NK-92 treated with Interleukin-12 subunit alpha and Interleukin-12 subunit beta, amount 100 ng/mL, for 24 hours (cell line): ENCODE measurements at regions not wholly inside any gene's neighbourhood (a gene's known extent, or its start where the extent isn't known, plus 50 kb on each side); places are given as distances from the start of the nearest gene placed in this dataset.

Experiments used
- DNase-seq: peaks from one replicate; lab custom pipeline; 2025; lab: John Stamatoyannopoulos, UW

DNA sequence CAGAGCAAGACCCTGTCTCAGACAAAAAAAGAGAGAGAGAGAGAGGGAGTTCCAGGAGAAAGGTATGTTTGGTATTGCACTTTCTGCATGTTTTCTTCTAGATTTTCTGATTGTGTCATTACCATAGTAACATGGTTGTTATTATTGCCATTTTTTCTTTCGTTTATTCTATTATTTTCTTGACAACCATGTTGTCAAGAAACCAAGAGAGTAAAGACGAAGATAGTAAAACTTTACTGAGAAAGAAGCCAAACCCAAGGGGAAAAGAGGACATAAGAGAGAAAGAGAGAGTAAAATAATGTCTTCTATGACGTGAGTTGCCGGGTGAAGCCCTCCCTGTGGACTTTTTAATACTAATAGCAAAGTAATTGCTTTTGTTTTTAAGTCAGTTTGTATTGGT lies 1186.0 kb upstream of the SEL1L start:
- DNase-seq = no peak

GRCh38 chr14:82720431-82720830 lies 1186.8 kb upstream of the SEL1L start:
- no peak for DNase-seq

DNA sequence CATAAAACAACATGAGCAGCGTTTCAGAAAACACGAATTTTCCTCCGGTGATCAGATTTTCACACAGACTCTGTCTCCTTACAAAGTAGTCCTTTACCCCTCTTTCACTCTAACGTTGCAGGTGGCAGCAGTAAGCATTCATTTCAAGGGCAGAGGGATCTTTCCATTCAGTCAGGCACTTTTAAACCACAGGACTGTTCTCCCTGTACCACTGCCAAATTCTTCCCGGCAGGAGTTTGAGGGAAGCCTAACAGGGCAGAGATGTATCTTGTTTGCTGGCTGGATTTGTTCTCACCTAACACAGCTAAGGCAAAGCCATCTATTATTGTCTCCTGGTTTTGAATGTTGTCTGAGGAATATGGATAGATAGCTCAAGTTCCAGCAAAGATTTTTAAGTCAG lies 1187.3 kb upstream of the SEL1L start:
- no peak for DNase-seq

DNA sequence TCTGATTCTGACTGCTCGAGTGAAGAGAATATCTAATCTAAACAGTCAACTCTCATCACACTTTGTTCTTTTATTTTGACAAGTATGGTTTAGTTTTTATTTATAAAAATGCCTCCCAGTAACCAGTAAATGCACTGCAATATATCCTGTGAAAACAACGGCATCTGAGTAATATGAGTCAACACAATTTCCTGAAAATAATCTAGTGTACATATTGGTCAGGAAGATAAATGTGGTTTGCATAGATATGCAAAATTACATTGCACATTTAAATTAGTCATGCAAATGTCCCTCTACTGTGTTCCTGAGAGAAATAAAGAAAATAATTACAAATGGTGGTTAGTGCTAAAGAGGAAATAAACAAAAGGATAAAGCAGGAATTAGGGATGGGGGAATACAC lies 1190.7 kb upstream of the SEL1L start:
- DNase-seq = no peak

- DNase-seq = no peak
Observed at GRCh38 chr14:82725213-82725612, 1191.6 kb upstream of the SEL1L start.

GRCh38 chr14:82731526-82731925 lies 1197.9 kb upstream of the SEL1L start:
- no peak for DNase-seq

- no peak for DNase-seq
Observed at GRCh38 chr14:82740547-82740946, 1206.9 kb upstream of the SEL1L start.

DNA sequence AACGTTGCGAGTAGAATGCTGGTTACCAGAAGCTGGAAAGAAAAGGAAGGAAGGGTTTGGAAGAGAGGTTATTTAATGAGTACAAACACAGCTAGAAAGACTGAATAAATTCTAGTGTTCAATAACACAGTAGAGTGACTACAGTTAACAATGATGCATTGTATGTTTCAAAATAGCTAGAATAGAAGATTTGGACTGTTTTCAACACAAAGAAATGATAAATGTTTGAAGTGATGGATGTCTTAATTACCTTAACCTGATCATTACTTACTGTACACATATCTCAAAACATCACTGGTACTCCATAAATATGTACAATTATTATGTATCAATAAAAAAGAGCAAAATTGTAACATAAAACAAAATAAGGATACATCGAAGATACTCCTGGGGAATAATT lies 1221.8 kb upstream of the SEL1L start:
- DNase-seq = no peak

- DNase-seq = no peak
Observed at GRCh38 chr14:82755923-82756322, 1222.3 kb upstream of the SEL1L start.

- DNase-seq = no peak
Observed at GRCh38 chr14:82757776-82758175, 1224.1 kb upstream of the SEL1L start.

DNA sequence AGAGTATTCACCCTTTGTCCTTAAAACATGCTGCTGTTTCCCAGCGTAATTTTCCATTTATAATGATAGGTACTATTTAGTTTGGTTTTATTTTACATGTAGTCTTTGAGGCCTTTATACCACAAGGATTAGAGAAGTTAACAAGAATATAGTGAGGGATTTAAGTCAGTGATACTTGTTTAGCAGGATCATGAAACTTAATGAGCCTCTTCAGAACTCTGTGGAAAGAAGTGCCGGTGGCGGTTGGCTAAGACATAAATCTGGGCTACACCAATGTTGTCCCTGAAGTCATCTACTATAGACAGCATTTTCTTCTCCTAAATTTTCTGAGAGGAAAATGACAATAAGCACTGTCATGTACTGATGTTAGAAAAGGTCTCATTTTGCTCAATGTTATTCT lies 1226.0 kb upstream of the SEL1L start:
- no peak for DNase-seq

GRCh38 chr14:82766123-82766522 lies 1232.5 kb upstream of the SEL1L start:
- DNase-seq = no peak

GRCh38 chr14:82766996-82767395 lies 1233.3 kb upstream of the SEL1L start:
- DNase-seq = no peak

- no peak for DNase-seq
Observed at GRCh38 chr14:82776958-82777357, 1243.3 kb upstream of the SEL1L start.

DNA sequence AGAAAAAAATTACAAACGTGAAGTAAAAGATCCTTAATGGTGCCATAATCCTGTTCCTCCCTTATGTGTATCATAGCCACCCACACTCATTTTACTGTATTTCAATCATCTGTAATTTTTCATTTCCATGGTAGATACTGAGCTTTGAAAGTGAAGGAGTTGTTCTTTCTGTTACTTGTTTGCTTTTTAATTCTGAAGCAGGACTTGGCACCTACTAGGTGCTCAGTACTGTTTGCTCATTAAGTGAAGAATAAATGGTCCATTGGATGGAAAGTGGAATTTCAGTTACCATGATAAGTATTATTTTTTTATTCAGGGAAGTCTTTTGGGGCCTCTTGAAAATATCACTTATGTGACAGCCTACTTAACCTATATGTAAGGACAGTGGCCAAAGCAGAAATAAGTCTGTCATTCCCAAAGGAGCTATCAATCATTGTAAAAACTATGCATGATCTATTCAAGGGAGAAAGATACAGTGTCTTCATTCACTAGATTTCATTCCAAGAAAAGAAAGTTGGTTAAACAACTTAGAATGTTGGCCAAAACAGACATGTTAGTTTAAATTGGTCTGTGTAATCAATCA lies 1244.4 kb upstream of the SEL1L start:
- DNase-seq = no peak

DNA sequence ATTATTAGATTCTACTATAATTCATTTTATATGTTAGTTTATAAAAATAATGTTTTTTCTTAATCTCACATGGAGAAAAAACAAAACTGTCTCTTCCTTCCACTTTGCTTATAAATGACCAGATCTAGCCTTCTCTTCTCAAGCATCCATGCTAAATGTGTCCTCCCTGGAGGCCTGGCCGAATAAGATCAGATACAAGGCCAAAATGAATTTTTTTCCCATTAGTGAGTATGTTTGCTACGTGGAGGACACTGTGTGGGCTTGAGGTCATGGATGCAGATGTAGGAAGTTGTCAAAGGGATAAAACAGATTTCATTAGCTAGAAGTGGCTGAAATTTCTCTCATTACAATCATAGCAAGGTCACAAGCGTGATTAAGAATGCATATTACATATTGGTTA lies 1244.9 kb upstream of the SEL1L start:
- no peak for DNase-seq

- no peak for DNase-seq
Observed at GRCh38 chr14:82779301-82779700, 1245.6 kb upstream of the SEL1L start.

DNA sequence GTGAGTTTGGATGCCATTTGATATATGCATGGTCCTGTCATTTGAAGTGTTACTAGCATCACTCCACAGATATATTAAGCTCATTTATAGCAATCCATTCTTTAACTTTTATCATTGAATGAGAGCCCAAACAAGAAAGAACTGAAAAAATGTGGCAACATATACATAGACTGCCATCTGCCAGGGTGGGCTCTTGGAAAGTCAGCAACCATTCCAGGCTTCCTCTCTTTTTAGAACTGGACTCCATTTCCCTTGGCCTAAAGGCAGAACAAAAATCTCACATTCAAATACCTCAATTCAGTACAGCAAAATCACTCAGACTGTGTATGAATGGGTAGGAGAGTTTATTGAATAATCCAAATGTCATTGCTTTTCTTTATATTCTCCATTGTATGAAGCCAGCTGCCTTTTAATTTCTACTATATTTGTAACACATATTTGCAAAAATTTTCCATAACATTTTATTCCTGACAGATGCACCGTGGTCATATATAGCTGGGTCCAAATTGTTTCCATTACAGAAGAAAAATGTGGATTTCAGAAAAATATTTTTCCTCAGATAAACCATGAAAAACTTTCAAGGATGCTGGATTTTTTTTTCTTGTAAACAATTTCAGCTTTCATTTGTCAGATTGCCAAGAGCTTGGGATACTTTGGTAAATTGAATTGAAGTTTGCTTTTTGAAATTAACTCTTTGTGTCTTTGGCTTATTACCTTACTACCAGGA lies 1252.3 kb upstream of the SEL1L start:
- no peak for DNase-seq

GRCh38 chr14:82786483-82786880 lies 1252.8 kb upstream of the SEL1L start:
- DNase-seq = no peak

- no peak for DNase-seq
Observed at GRCh38 chr14:82796086-82796485, 1262.4 kb upstream of the SEL1L start.

GRCh38 chr14:82798276-82798675 lies 1264.6 kb upstream of the SEL1L start:
- DNase-seq = no peak

DNA sequence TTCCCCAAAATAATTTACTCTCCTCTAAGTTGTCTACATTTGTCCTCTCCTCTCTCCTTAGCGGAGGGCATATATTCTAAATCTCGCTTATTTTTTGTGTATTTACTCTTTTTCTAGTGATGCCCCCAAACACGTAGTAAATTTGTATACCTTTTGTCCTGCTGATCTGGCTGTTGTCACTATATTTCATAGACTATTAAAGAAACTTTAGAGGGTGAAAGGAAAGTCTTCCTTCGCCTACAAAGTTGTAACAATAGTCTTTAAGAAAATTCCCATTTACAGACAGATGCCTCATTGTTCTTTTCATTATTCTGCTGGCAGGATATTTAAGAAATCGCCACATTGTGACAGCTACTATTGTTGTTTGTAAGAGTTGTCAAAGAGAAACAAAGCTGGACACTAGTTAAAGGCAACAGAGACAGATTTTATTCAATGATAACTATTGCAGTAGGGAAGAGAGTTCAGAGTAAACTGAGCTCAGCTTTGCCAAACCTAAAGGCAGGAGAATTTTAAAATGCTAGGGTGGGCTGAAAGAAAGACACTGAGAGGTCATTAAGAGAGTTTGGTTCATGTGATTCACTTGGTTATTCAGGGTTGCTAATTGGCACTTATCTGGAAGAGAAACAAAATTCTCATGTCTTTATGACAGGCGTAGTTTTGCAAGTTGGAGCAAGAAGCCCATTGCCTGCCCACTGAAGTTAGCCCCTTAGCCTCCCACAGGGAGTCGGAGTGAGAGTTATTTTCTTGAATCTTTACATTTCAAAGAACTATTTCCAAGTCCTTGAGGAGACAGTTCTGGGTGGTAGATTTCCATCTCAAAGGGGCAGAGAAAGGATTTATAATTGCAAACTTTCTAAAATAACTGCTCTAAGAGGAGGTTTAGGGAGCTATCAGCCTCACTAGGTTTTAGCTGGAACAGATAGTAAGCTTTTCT lies 1272.5 kb upstream of the SEL1L start:
- DNase-seq = no peak

- DNase-seq = no peak
Observed at GRCh38 chr14:82811246-82811645, 1277.6 kb upstream of the SEL1L start.
